Peyer's patch (tissue), 4 donors: ENCODE measurements at regions not wholly inside any gene's neighbourhood (a gene's known extent, or its start where the extent isn't known, plus 50 kb on each side); places are given as distances from the start of the nearest gene placed in this dataset.

Source experiments
- POLR2A ChIP-seq, 2 donors: fragments of 450-650 bp; IDR thresholded peaks; one replicate each; pipeline ENCODE4 v1.5.1; 2017; ENCODE audit warnings: antibody characterized with exemption in 2 of 2, mild to moderate bottlenecking in 2 of 2, moderate library complexity in 2 of 2
- TF ChIP-seq, protein P1 (sequence below), 6 experiments: fragments of 450-650 bp in 4 of 6; fragments of 200-600 bp in 2 of 6; sonication (generic) in 1 of 6; IDR thresholded peaks; one replicate each; pipeline ENCODE4 v1.5.1; 2017 to 2019; ENCODE audit warnings: antibody characterized with exemption in 6 of 6, mild to moderate bottlenecking in 3 of 6, moderate library complexity in 1 of 6

DNA sequence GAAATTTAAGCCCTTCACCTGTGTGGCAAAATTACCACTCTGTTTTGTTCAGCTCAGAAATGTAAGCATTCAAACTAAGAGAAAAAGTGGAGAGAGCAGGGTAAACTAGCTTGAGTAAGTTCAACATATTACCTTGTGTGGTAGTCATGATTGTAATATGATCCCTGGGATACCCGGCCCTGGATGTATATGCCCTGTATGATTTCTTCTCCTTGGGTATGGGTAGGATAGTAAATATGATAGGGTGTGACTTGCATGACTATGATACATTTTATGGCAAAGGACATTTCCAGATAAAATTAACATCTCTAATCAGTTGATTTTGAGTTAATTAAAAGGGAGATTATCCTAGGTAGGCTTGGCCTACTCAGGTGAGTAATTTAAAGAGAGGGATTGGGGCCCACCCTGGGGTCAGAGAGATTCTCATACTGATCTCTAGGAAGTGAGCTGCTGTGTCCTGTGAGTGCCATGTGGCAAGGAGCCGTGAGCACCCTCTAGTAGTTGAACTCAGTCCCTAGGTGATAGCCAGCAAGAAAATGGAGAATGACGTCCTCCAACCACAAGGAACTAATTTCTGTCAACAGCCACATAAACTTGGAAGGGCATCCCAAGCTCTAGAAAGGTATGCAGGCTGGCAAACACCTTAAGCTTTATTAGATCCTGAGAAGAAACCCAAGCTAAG, 62.2 kb upstream of the ANXA1 start:
- TF ChIP-seq, protein P1, sequence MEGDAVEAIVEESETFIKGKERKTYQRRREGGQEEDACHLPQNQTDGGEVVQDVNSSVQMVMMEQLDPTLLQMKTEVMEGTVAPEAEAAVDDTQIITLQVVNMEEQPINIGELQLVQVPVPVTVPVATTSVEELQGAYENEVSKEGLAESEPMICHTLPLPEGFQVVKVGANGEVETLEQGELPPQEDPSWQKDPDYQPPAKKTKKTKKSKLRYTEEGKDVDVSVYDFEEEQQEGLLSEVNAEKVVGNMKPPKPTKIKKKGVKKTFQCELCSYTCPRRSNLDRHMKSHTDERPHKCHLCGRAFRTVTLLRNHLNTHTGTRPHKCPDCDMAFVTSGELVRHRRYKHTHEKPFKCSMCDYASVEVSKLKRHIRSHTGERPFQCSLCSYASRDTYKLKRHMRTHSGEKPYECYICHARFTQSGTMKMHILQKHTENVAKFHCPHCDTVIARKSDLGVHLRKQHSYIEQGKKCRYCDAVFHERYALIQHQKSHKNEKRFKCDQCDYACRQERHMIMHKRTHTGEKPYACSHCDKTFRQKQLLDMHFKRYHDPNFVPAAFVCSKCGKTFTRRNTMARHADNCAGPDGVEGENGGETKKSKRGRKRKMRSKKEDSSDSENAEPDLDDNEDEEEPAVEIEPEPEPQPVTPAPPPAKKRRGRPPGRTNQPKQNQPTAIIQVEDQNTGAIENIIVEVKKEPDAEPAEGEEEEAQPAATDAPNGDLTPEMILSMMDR (IDR thresholded peaks at IDR 0.05), result no peak
- TF ChIP-seq POLR2A (IDR thresholded peaks at IDR 0.05), result no peak
